Activated naive CD8-positive, alpha-beta T cell treated with anti-CD3 and anti-CD28 coated beads, Interleukin-2, amount 50 U/mL, for 24 hours (primary cell): ENCODE measurements at regions not wholly inside any gene's neighbourhood (a gene's known extent, or its start where the extent isn't known, plus 50 kb on each side); places are given as distances from the start of the nearest gene placed in this dataset.

ENCODE experiments used
- ATAC-seq: fragments of 150-1000 bp; cut with Tn5 transposase; one replicate; pipeline ENCODE4 v1.10.0; 2021
- DNase-seq: peaks from one replicate; pipeline ENCODE4 v3.0.0; 2021
- H3K27ac Mint-ChIP-seq: one replicate; pipeline ENCODE4 v1.8.0; 2021; ENCODE audit warnings: mild to moderate bottlenecking, mixed read lengths
- H3K27me3 Mint-ChIP-seq: one replicate; pipeline ENCODE4 v1.8.0; 2021; ENCODE audit warnings: mixed read lengths
- H3K36me3 Mint-ChIP-seq: one replicate; pipeline ENCODE4 v1.8.0; 2021; ENCODE audit warnings: low read depth, mixed read lengths
- H3K4me1 Mint-ChIP-seq: one replicate; pipeline ENCODE4 v1.8.0; 2021; ENCODE audit warnings: mixed read lengths
- H3K4me3 Mint-ChIP-seq: one replicate; pipeline ENCODE4 v1.8.0; 2021; ENCODE audit warnings: mild to moderate bottlenecking, moderate library complexity, mixed read lengths
- H3K9me3 Mint-ChIP-seq: one replicate; pipeline ENCODE4 v1.8.0; 2021; ENCODE audit warnings: mixed read lengths

GRCh38 chrX:39835776-39836175, 262.0 kb downstream of the BCOR start:
- no peaks in the 10 kb centered on the region for H3K9me3 Mint-ChIP-seq
- ATAC-seq = no peak
- H3K36me3 Mint-ChIP-seq = no peaks in the 10 kb centered on the region
- no peak for DNase-seq
- no peaks in the 10 kb centered on the region for H3K4me1 Mint-ChIP-seq
- H3K27ac Mint-ChIP-seq = no peak overlapping the region
- H3K27me3 Mint-ChIP-seq = peaks cover 2% of the 10 kb centered on the region
- no peak overlapping the region for H3K4me3 Mint-ChIP-seq

- H3K4me1 Mint-ChIP-seq = no peaks in the 10 kb centered on the region
- no peaks in the 10 kb centered on the region for H3K36me3 Mint-ChIP-seq
- H3K9me3 Mint-ChIP-seq = no peaks in the 10 kb centered on the region
- H3K4me3 Mint-ChIP-seq = no peak overlapping the region
- no peak overlapping the region for H3K27ac Mint-ChIP-seq
- H3K27me3 Mint-ChIP-seq = peaks cover 2% of the 10 kb centered on the region
- DNase-seq (no peak), ATAC-seq (peak; percentile 49)
These were observed 260.8 kb downstream of the BCOR start for GRCh38 chrX:39836802-39837420.

- no peaks in the 10 kb centered on the region for H3K9me3 Mint-ChIP-seq
- DNase-seq (no peak), ATAC-seq (no peak)
- no peak overlapping the region for H3K4me3 Mint-ChIP-seq
- no peaks in the 10 kb centered on the region for H3K36me3 Mint-ChIP-seq
- H3K27ac Mint-ChIP-seq = no peak overlapping the region
- peaks cover 2% of the 10 kb centered on the region for H3K27me3 Mint-ChIP-seq
- H3K4me1 Mint-ChIP-seq = no peaks in the 10 kb centered on the region
These were observed 260.1 kb downstream of the BCOR start for GRCh38 chrX:39837688-39838087.

DNA sequence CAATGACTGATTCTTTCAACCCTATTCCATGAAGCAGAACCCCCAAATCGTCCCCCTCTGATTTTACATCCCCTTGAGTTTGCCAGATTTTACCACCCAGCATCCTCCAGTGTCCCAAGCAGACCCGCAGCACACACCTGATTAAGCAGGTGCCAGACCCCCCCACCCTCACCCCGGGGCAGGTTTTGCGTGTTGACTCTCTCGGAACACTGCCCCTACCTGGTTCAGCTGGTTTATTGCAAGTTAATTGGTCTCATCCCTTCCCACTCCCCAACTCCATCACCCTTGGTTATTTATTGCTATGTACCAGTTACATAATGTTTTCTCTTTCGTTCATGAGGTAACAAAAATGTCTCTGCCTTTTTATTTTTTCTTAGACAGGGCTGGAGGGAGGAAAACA, 258.4 kb downstream of the BCOR start:
- H3K27me3 Mint-ChIP-seq = peaks cover 2% of the 10 kb centered on the region
- no peaks in the 10 kb centered on the region for H3K36me3 Mint-ChIP-seq
- ATAC-seq = no peak
- no peaks in the 10 kb centered on the region for H3K9me3 Mint-ChIP-seq
- no peak overlapping the region for H3K4me3 Mint-ChIP-seq
- DNase-seq = no peak
- no peak overlapping the region for H3K27ac Mint-ChIP-seq
- no peaks in the 10 kb centered on the region for H3K4me1 Mint-ChIP-seq

GRCh38 chrX:39840133-39840532, 257.6 kb downstream of the BCOR start:
- Mint-ChIP-seq H3K4me3 (no peak overlapping the region), H3K9me3 (no peaks in the 10 kb centered on the region), H3K27ac (no peak overlapping the region), H3K36me3 (no peaks in the 10 kb centered on the region), H3K4me1 (no peaks in the 10 kb centered on the region), H3K27me3 (peaks cover 2% of the 10 kb centered on the region)
- no peak for ATAC-seq
- DNase-seq = no peak

DNA sequence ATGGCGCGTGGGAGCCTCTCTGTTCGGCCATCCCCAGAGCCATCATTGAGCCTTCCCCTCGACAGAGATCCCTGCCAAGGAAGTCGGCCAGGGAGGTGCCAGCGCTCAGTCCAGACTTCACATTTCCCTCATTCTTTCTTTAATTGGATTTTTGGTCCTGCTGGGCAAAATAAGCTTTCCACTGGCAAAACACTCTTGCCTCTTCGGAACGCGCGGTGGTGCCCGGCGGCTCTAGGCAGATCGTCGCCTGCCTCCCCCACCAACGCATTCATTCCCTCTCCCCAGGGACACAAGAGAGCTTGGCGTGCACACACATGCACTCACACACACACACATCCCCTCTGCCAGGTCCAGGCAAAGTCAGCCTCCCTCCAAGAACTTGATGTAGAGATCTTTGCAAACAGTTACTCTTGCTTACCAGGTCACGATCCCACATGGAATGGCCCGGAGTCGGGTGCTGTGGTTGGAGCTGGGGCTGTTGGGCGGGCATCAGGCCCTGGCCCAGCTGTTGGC, 257.1 kb downstream of the BCOR start:
- Mint-ChIP-seq H3K27me3 (peaks cover 2% of the 10 kb centered on the region), H3K27ac (no peak overlapping the region), H3K4me3 (no peak overlapping the region), H3K9me3 (no peaks in the 10 kb centered on the region), H3K36me3 (no peaks in the 10 kb centered on the region), H3K4me1 (no peaks in the 10 kb centered on the region)
- ATAC-seq (no peak), DNase-seq (no peak)

- no peaks in the 10 kb centered on the region for H3K4me1 Mint-ChIP-seq
- DNase-seq (no peak), ATAC-seq (no peak)
- no peaks in the 10 kb centered on the region for H3K9me3 Mint-ChIP-seq
- H3K27me3 Mint-ChIP-seq = peaks cover 2% of the 10 kb centered on the region
- H3K4me3 Mint-ChIP-seq = no peak overlapping the region
- H3K27ac Mint-ChIP-seq = no peak overlapping the region
- no peaks in the 10 kb centered on the region for H3K36me3 Mint-ChIP-seq
These were observed 256.2 kb downstream of the BCOR start for GRCh38 chrX:39841604-39842003.

- DNase-seq (no peak), ATAC-seq (no peak)
- H3K27ac Mint-ChIP-seq = no peak overlapping the region
- H3K4me3 Mint-ChIP-seq = no peak overlapping the region
- no peaks in the 10 kb centered on the region for H3K36me3 Mint-ChIP-seq
- no peaks in the 10 kb centered on the region for H3K9me3 Mint-ChIP-seq
- peaks cover 2% of the 10 kb centered on the region for H3K27me3 Mint-ChIP-seq
- H3K4me1 Mint-ChIP-seq = no peaks in the 10 kb centered on the region
These were observed 255.3 kb downstream of the BCOR start for GRCh38 chrX:39842281-39842973.

DNA sequence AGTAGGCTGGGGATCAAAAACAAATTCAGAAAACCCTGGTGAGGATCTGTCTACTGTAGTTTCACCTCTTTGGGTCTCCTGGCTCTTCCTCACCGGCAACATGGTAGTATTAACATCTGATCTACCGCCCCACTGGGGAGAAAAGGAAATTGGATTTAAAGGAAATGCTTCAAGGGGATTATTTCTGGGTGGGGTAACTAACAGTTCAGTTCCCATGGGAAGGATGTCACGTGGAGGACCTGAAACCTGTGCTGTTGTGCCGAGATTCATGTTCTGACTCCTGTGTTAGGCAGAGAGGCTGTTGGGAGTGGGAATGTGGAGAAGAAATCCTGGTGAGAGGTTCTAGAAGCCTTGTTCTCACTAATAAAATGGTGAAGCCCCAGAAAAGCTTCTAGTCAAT, 254.4 kb downstream of the BCOR start:
- DNase-seq (no peak), ATAC-seq (no peak)
- H3K4me1 Mint-ChIP-seq = no peaks in the 10 kb centered on the region
- H3K9me3 Mint-ChIP-seq = no peaks in the 10 kb centered on the region
- H3K27ac Mint-ChIP-seq = no peak overlapping the region
- H3K36me3 Mint-ChIP-seq = no peaks in the 10 kb centered on the region
- H3K27me3 Mint-ChIP-seq = peaks cover 2% of the 10 kb centered on the region
- H3K4me3 Mint-ChIP-seq = no peak overlapping the region

DNA sequence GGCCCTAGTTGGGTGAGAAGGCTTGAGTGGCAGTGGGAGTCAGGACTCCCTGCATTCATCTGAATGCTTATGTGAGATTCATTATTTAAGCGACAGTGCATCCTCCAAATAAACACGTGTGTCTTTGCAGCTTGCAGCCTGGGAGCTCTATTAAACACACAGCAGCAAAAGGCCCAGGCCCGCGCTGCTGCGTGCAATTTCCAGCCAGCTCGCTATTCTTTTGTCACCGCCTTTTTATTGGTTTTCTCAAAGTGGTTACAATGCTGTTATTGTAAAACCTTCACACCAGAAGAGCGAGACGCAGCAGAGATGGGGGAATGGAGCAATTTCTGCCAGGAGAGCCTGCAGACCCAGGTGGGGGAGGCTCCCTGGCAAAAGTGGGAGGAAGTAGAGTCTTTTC, 252.5 kb downstream of the BCOR start:
- H3K27me3 Mint-ChIP-seq = no peaks in the 10 kb centered on the region
- peaks cover under 1% of the 10 kb centered on the region for H3K4me1 Mint-ChIP-seq
- DNase-seq (no peak), ATAC-seq (no peak)
- no peak overlapping the region for H3K27ac Mint-ChIP-seq
- no peaks in the 10 kb centered on the region for H3K36me3 Mint-ChIP-seq
- H3K9me3 Mint-ChIP-seq = no peaks in the 10 kb centered on the region
- H3K4me3 Mint-ChIP-seq = no peak overlapping the region

DNA sequence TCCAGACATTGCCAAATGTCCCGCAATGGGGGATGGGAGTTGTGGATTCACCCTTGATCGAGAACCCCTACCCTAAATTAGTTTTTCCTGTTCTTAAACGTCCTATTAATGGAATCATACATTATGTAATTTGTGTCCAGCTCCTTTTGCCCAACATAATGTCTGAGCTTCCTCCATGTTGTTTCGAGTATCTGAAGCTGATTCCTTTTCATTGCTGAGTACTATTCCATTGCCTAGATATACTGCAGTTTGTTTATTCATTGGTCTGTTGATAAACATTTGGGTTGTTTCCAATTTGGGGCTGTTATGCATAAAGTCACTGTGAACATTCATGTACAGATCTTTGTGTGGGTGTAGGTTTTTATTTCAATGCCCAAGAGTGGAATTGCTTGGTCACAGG, 251.3 kb downstream of the BCOR start:
- Mint-ChIP-seq H3K27ac (no peak overlapping the region), H3K27me3 (no peaks in the 10 kb centered on the region), H3K4me3 (no peak overlapping the region), H3K9me3 (no peaks in the 10 kb centered on the region), H3K4me1 (peaks cover 7% of the 10 kb centered on the region), H3K36me3 (no peaks in the 10 kb centered on the region)
- ATAC-seq = no peak
- no peak for DNase-seq

DNA sequence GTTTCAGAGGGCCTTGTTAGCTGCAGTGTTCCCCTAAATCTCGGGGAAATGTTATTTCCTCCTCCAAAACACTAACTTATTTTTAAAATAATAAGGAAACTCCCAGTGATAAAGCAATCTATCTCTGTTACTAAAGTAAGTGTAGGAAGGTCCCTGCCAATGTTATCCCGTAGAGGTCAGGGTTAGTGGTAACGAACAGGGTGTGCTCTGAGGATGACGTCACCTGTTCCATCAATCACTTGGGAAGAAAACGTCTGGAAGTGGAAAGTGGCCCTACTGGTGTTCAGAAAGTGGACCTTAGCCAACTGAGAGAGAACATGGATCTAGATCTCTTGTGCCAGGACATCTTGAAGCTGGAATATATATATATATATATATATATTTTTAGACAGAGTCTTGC, 249.5 kb downstream of the BCOR start:
- no peak overlapping the region for H3K4me3 Mint-ChIP-seq
- no peak for ATAC-seq
- no peak overlapping the region for H3K27ac Mint-ChIP-seq

GRCh38 chrX:39848900-39849299, 248.9 kb downstream of the BCOR start:
- Mint-ChIP-seq H3K27me3 (no peaks in the 10 kb centered on the region), H3K36me3 (no peaks in the 10 kb centered on the region), H3K4me1 (peaks cover 28% of the 10 kb centered on the region), H3K27ac (no peak overlapping the region), H3K9me3 (no peaks in the 10 kb centered on the region), H3K4me3 (no peak overlapping the region)
- ATAC-seq (no peak), DNase-seq (no peak)

More for the DNA sequence above, 249.5 kb downstream of the BCOR start:
- Mint-ChIP-seq H3K9me3 (no peaks in the 10 kb centered on the region), H3K27me3 (no peaks in the 10 kb centered on the region), H3K4me1 (peaks cover 23% of the 10 kb centered on the region), H3K36me3 (no peaks in the 10 kb centered on the region)
- DNase-seq = no peak

- DNase-seq = no peak
- Mint-ChIP-seq H3K4me1 (peaks cover 40% of the 10 kb centered on the region), H3K4me3 (no peak overlapping the region), H3K27ac (no peak overlapping the region), H3K9me3 (no peaks in the 10 kb centered on the region), H3K27me3 (no peaks in the 10 kb centered on the region), H3K36me3 (no peaks in the 10 kb centered on the region)
- ATAC-seq = no peak
These were observed 247.5 kb downstream of the BCOR start for GRCh38 chrX:39850209-39850608.

- Mint-ChIP-seq H3K36me3 (no peaks in the 10 kb centered on the region), H3K4me1 (peaks cover 45% of the 10 kb centered on the region), H3K27me3 (no peaks in the 10 kb centered on the region), H3K27ac (no peak overlapping the region), H3K9me3 (no peaks in the 10 kb centered on the region), H3K4me3 (no peak overlapping the region)
- ATAC-seq (no peak), DNase-seq (no peak)
These were observed 247.1 kb downstream of the BCOR start for GRCh38 chrX:39850630-39851152.
